Effector CD8-positive, alpha-beta T cell (primary cell): ENCODE measurements at regions not wholly inside any gene's neighbourhood (a gene's known extent, or its start where the extent isn't known, plus 50 kb on each side); places are given as distances from the start of the nearest gene placed in this dataset.
"Not testable (repeated sequence)": the region's sequence is repeated elsewhere in the genome, so short reads cannot be mapped to it uniquely, and the experiment has no call there.

Experiments
- DNase-seq: peaks from one replicate; lab custom pipeline; 2025; lab: John Stamatoyannopoulos, UW

GRCh38 chr9:29325894-29326293 is 1752.6 kb upstream of the C9orf72 start:
- no peak for DNase-seq

- DNase-seq: no peak
These were observed 1759.5 kb upstream of the C9orf72 start for GRCh38 chr9:29332789-29333188.

GRCh38 chr9:29336281-29336680 is 1763.0 kb upstream of the C9orf72 start:
- DNase-seq: no peak

- no peak for DNase-seq
These were observed 1766.1 kb upstream of the C9orf72 start for GRCh38 chr9:29339387-29339786.

GRCh38 chr9:29348999-29349398 is 1775.7 kb upstream of the C9orf72 start:
- DNase-seq: no peak

- DNase-seq: no peak
These were observed 1816.1 kb upstream of the C9orf72 start for GRCh38 chr9:29389421-29389820.

- DNase-seq: no peak
These were observed 1817.6 kb upstream of the C9orf72 start for GRCh38 chr9:29390859-29391258.

GRCh38 chr9:29393064-29393463 is 1819.8 kb upstream of the C9orf72 start:
- DNase-seq: no peak

GRCh38 chr9:29394855-29395254 is 1821.6 kb upstream of the C9orf72 start:
- no peak for DNase-seq

GRCh38 chr9:29397148-29397547 is 1823.9 kb upstream of the C9orf72 start:
- DNase-seq: no peak

- DNase-seq: no peak
These were observed 1842.9 kb upstream of the C9orf72 start for GRCh38 chr9:29416204-29416603.

GRCh38 chr9:29422438-29422837 is 1849.2 kb upstream of the C9orf72 start:
- no peak for DNase-seq

- no peak for DNase-seq
These were observed 1858.9 kb upstream of the C9orf72 start for GRCh38 chr9:29432191-29432590.

GRCh38 chr9:29432656-29433055 is 1859.4 kb upstream of the C9orf72 start:
- not testable (repeated sequence) for DNase-seq

GRCh38 chr9:29435368-29435767 is 1862.1 kb upstream of the C9orf72 start:
- no peak for DNase-seq

GRCh38 chr9:29437526-29437925 is 1864.2 kb upstream of the C9orf72 start:
- no peak for DNase-seq

- no peak for DNase-seq
These were observed 1866.7 kb upstream of the C9orf72 start for GRCh38 chr9:29439961-29440360.

- DNase-seq: no peak
These were observed 1867.2 kb upstream of the C9orf72 start for GRCh38 chr9:29440449-29440848.

GRCh38 chr9:29445751-29446150 is 1872.5 kb upstream of the C9orf72 start:
- DNase-seq: no peak

GRCh38 chr9:29449306-29449705 is 1876.0 kb upstream of the C9orf72 start:
- no peak for DNase-seq

- not testable (repeated sequence) for DNase-seq
These were observed 1877.1 kb upstream of the C9orf72 start for GRCh38 chr9:29450343-29450875.

- no peak for DNase-seq
These were observed 1883.7 kb upstream of the C9orf72 start for GRCh38 chr9:29456940-29457339.

- DNase-seq: no peak
These were observed 1902.2 kb upstream of the C9orf72 start for GRCh38 chr9:29475471-29475870.

GRCh38 chr9:29511680-29512079 is 1938.4 kb upstream of the C9orf72 start:
- DNase-seq: no peak

- no peak for DNase-seq
These were observed 1941.1 kb upstream of the C9orf72 start for GRCh38 chr9:29514336-29514735.
